Mesenchymal stem cell (in vitro differentiated cells and primary cell): ENCODE measurements at regions not wholly inside any gene's neighbourhood (a gene's known extent, or its start where the extent isn't known, plus 50 kb on each side); places are given as distances from the start of the nearest gene placed in this dataset.

Experiments
- DNase-seq: peaks from one replicate; pipeline ENCODE4 v3.0.0-alpha.2; 2013
- H2AFZ ChIP-seq: one replicate; pipeline ENCODE4 v1.6.1; 2013; ENCODE audit warnings: low read depth, mild to moderate bottlenecking, control low read depth, inconsistent platforms, low read length, moderate library complexity
- H2AK5ac ChIP-seq: 2 replicates; pipeline ENCODE4 v1.6.1; 2013; ENCODE audit warnings: low read length, moderate library complexity, mild to moderate bottlenecking, inconsistent platforms; ENCODE audit not compliant: severe bottlenecking
- H2BK120ac ChIP-seq: one replicate; pipeline ENCODE4 v1.6.1; 2013; ENCODE audit warnings: low read depth, mild to moderate bottlenecking, inconsistent platforms, low read length, moderate library complexity
- H2BK12ac ChIP-seq, 2 experiments: one replicate each; pipeline ENCODE4 v1.6.1; 2013; ENCODE audit warnings: inconsistent platforms in 2 of 2, low read length in 2 of 2, mild to moderate bottlenecking in 2 of 2, moderate library complexity in 2 of 2, control low read depth in 1 of 2
- H2BK15ac ChIP-seq: one replicate; pipeline ENCODE4 v1.6.1; 2013; ENCODE audit warnings: mild to moderate bottlenecking, low read depth, inconsistent platforms; ENCODE audit not compliant: poor library complexity, severe bottlenecking
- H2BK5ac ChIP-seq: 2 replicates; pipeline ENCODE4 v1.6.1; 2013; ENCODE audit warnings: low read depth, mild to moderate bottlenecking, low read length, control low read depth, inconsistent platforms; ENCODE audit not compliant: poor library complexity, severe bottlenecking
- H3K14ac ChIP-seq, 2 experiments: one replicate each; pipeline ENCODE4 v1.6.1; 2013; ENCODE audit warnings: inconsistent platforms in 2 of 2, low read length in 2 of 2, control low read depth in 1 of 2, mild to moderate bottlenecking in 1 of 2, moderate library complexity in 1 of 2
- H3K18ac ChIP-seq, 2 experiments: one replicate each; pipeline ENCODE4 v1.6.1; 2013; ENCODE audit warnings: inconsistent platforms in 2 of 2, low read length in 2 of 2, control low read depth in 1 of 2, low read depth in 1 of 2, mild to moderate bottlenecking in 1 of 2
- H3K23ac ChIP-seq, 2 experiments: one replicate each; pipeline ENCODE4 v1.6.1; 2013; ENCODE audit warnings: inconsistent platforms in 2 of 2, low read length in 2 of 2, mild to moderate bottlenecking in 2 of 2, moderate library complexity in 2 of 2, control low read depth in 1 of 2
- H3K27ac ChIP-seq: 2 replicates; pipeline ENCODE4 v1.5.1; 2013; ENCODE audit warnings: mild to moderate bottlenecking, moderate library complexity, low read length, control low read depth, inconsistent platforms; ENCODE audit not compliant: poor library complexity, severe bottlenecking
- H3K27me3 ChIP-seq, 2 experiments: 2 replicates each; pipeline versions ENCODE4 v1.6.1 to v1.7.0; 2013; ENCODE audit warnings: low read length in 2 of 2, mild to moderate bottlenecking in 2 of 2, moderate library complexity in 2 of 2, control low read depth in 1 of 2, inconsistent platforms in 1 of 2; ENCODE audit not compliant: control insufficient read depth in 1 of 2, insufficient read depth in 1 of 2
- H3K36me3 ChIP-seq, 2 experiments: 2 replicates each; pipeline versions ENCODE4 v1.6.1 to v1.7.0; 2013; ENCODE audit warnings: low read length in 2 of 2, control low read depth in 1 of 2, inconsistent platforms in 1 of 2, low read depth in 1 of 2, mild to moderate bottlenecking in 1 of 2; ENCODE audit not compliant: insufficient read depth in 2 of 2, control insufficient read depth in 1 of 2
- H3K4ac ChIP-seq, 2 experiments: one replicate each; pipeline ENCODE4 v1.6.1; 2013; ENCODE audit warnings: inconsistent platforms in 2 of 2, low read length in 2 of 2, mild to moderate bottlenecking in 2 of 2, moderate library complexity in 2 of 2, control low read depth in 1 of 2, low read depth in 1 of 2
- H3K4me1 ChIP-seq: 2 replicates; pipeline ENCODE4 v1.6.1; 2013; ENCODE audit warnings: low read depth, low read length, control low read depth; ENCODE audit not compliant: control insufficient read depth, insufficient read depth
- H3K4me2 ChIP-seq: 2 replicates; pipeline ENCODE4 v1.6.1; 2013; ENCODE audit warnings: low read length, mild to moderate bottlenecking, inconsistent platforms; ENCODE audit not compliant: poor library complexity, severe bottlenecking
- H3K4me3 ChIP-seq, 2 experiments: 2 replicates each; pipeline versions ENCODE4 v1.5.1 to v1.7.0; 2013; ENCODE audit warnings: low read length in 2 of 2, mild to moderate bottlenecking in 2 of 2, control low read depth in 1 of 2, low read depth in 1 of 2; ENCODE audit not compliant: insufficient read depth in 1 of 2
- H3K79me1 ChIP-seq: replicated peaks from 2 replicates; pipeline ENCODE4 v1.6.1; 2013; ENCODE audit warnings: mild to moderate bottlenecking, control low read depth, low read length, inconsistent platforms; ENCODE audit not compliant: poor library complexity, severe bottlenecking
- H3K9ac ChIP-seq: 2 replicates; pipeline ENCODE4 v1.7.0; 2013; ENCODE audit warnings: mild to moderate bottlenecking, low read length, moderate library complexity
- H3K9me3 ChIP-seq: 2 replicates; pipeline ENCODE4 v1.7.0; 2013; ENCODE audit warnings: mild to moderate bottlenecking, low read length; ENCODE audit not compliant: control insufficient read depth
- H4K8ac ChIP-seq: one replicate; pipeline ENCODE4 v1.6.1; 2013; ENCODE audit warnings: inconsistent platforms, mild to moderate bottlenecking, low read length, moderate library complexity
- H4K91ac ChIP-seq: one replicate; pipeline ENCODE4 v1.6.1; 2013; ENCODE audit warnings: mild to moderate bottlenecking, low read length, inconsistent platforms
- WGBS: methylation state at CpG from one replicate; pipeline ENCODE4 v1.1.7; 2013; ENCODE audit warnings: mixed read lengths; 5-methylcytosine and 5-hydroxymethylcytosine counted together

- Histone ChIP-seq H4K91ac (no peak overlapping the region), H3K27ac (no peak overlapping the region), H3K79me1 (no peaks in the 10 kb centered on the region)
Observed at GRCh38 chr15:31448635-31448979, 122.0 kb downstream of the KLF13 start.

GRCh38 chr15:31452595-31453557, 126.2 kb downstream of the KLF13 start:
- no peak for DNase-seq
- Histone ChIP-seq H3K4me1 (peaks cover 2% of the 10 kb centered on the region), H4K8ac (no peak overlapping the region), H3K4ac (no peak overlapping the region), H2AK5ac (no peak overlapping the region), H3K23ac (no peak overlapping the region), H3K14ac (no peak overlapping the region), H3K27me3 (peaks cover 0 to 10% of the 10 kb centered on the region in 2 experiments), H2BK15ac (no peak overlapping the region), H3K27ac (no peak overlapping the region), H2BK5ac (no peak overlapping the region), H2BK12ac (no peak overlapping the region), H3K4me2 (no peak overlapping the region), H4K91ac (no peak overlapping the region), H3K4me3 (no peak overlapping the region), H3K9ac (no peak overlapping the region), H3K79me1 (no peaks in the 10 kb centered on the region), H2AFZ (no peak overlapping the region), H3K9me3 (peaks cover 22% of the 10 kb centered on the region), H3K18ac (no peak overlapping the region), H2BK120ac (no peak overlapping the region), H3K36me3 (no peaks in the 10 kb centered on the region)
- 95% methylated on average over 36 of the region's 36 CpGs for WGBS

More at GRCh38 chr15:31448635-31448979, 122.0 kb downstream of the KLF13 start:
- Histone ChIP-seq H4K8ac (no peak overlapping the region), H3K4me3 (no peak overlapping the region), H2AFZ (no peak overlapping the region), H2BK120ac (no peak overlapping the region), H2BK15ac (no peak overlapping the region), H3K23ac (no peak overlapping the region), H3K18ac (no peak overlapping the region), H3K9me3 (peaks cover 14% of the 10 kb centered on the region), H3K36me3 (no peaks in the 10 kb centered on the region), H3K27me3 (no peaks in the 10 kb centered on the region), H2BK5ac (no peak overlapping the region), H3K4me2 (no peak overlapping the region), H2AK5ac (no peak overlapping the region), H3K9ac (no peak overlapping the region), H3K4me1 (no peaks in the 10 kb centered on the region), H3K14ac (no peak overlapping the region), H3K4ac (no peak overlapping the region), H2BK12ac (no peak overlapping the region)
- DNase-seq, result no peak
- WGBS, result 93% methylated on average over 5 of the region's 5 CpGs

GRCh38 chr15:31453558-31454318, 127.1 kb downstream of the KLF13 start:
- no peak overlapping the region for H3K4ac ChIP-seq
- H2AK5ac ChIP-seq, result no peak overlapping the region
- no peaks in the 10 kb centered on the region for H3K36me3 ChIP-seq
- H3K9me3 ChIP-seq, result peaks cover 22% of the 10 kb centered on the region
- no peak for DNase-seq
- H3K27ac ChIP-seq, result no peak overlapping the region
- H3K27me3 ChIP-seq, result peaks cover 2 to 19% of the 10 kb centered on the region in 2 experiments
- H2BK120ac ChIP-seq, result no peak overlapping the region
- H3K4me2 ChIP-seq, result no peak overlapping the region
- no peak overlapping the region for H3K18ac ChIP-seq
- no peak overlapping the region for H4K8ac ChIP-seq
- no peak overlapping the region for H2AFZ ChIP-seq
- H2BK5ac ChIP-seq, result no peak overlapping the region
- H3K23ac ChIP-seq, result no peak overlapping the region
- H4K91ac ChIP-seq, result no peak overlapping the region
- WGBS, result 95% methylated on average over 28 of the region's 29 CpGs
- H3K4me3 ChIP-seq, result no peak overlapping the region
- H3K79me1 ChIP-seq, result no peaks in the 10 kb centered on the region
- H2BK15ac ChIP-seq, result no peak overlapping the region
- H3K9ac ChIP-seq, result no peak overlapping the region
- peaks cover 2% of the 10 kb centered on the region for H3K4me1 ChIP-seq
- H2BK12ac ChIP-seq, result no peak overlapping the region
- H3K14ac ChIP-seq, result no peak overlapping the region

GRCh38 chr15:31455499-31455898, 128.9 kb downstream of the KLF13 start:
- no CpG with 5 or more reads among the region's 1 CpG for WGBS
- Histone ChIP-seq H3K27ac (no peak overlapping the region), H4K91ac (no peak overlapping the region), H3K4ac (no peak overlapping the region), H2BK12ac (no peak overlapping the region), H4K8ac (no peak overlapping the region), H3K9ac (no peak overlapping the region), H3K79me1 (no peaks in the 10 kb centered on the region), H3K9me3 (peaks cover 22% of the 10 kb centered on the region), H2BK5ac (no peak overlapping the region), H2BK120ac (no peak overlapping the region), H2AFZ (no peak overlapping the region), H3K4me1 (peaks cover 2% of the 10 kb centered on the region), H3K36me3 (no peaks in the 10 kb centered on the region), H3K27me3 (peaks cover 5 to 21% of the 10 kb centered on the region in 2 experiments), H2AK5ac (no peak overlapping the region), H3K18ac (no peak overlapping the region), H3K14ac (no peak overlapping the region), H3K4me3 (no peak overlapping the region), H3K4me2 (no peak overlapping the region), H3K23ac (no peak overlapping the region), H2BK15ac (no peak overlapping the region)
- no peak for DNase-seq
